HG03175 (cell line): ENCODE measurements at regions not wholly inside any gene's neighbourhood (a gene's known extent, or its start where the extent isn't known, plus 50 kb on each side); places are given as distances from the start of the nearest gene placed in this dataset.

ENCODE experiments used
- ATAC-seq: cut with Tn5 transposase; IDR thresholded peaks from one replicate; pipeline ENCODE4 v1.9.1; 2021; ENCODE audit warnings: mild to moderate bottlenecking, moderate library complexity; ENCODE audit not compliant: unreplicated experiment

DNA sequence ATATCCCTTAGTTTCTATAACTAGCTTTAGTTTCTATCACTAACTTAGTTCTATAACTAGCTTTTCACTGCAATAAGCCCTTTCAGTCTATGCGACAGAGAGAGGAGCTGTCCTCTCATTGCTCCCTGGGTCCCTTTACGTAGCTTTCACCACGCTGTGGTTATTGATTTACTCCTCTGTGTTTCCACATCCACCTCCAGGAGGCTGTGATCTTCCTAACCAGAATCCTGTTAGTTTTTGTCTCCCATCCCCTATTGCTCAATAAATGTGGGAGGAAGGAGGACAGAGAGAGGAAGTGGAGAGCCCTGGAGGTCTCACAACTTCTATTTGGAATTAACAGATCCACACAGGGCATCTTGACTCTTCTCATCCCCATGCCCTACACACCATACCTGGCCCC is 1036.1 kb downstream of the MCTP2 start:
- no peak for ATAC-seq

GRCh38 chr15:95269242-95270183 is 1038.2 kb downstream of the MCTP2 start:
- ATAC-seq: no peak

DNA sequence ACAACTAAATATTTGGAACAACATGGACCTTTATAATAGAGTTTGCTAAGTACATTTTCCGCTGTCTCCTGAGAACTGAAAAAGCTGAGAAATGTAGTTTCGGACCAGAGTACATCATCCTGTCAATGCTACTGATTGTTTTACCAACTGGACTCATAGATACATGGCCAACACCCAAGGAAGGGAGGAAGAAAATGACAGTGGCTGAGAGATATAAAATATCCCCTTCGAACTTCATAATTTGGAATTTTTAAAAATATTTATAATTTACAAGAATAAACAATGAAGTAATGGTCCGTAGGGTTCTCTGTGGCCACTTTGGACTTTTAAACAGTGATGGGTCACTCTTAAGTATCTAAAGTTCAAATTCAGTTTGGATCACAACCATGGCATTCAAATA is 1042.7 kb downstream of the MCTP2 start:
- ATAC-seq: no peak

DNA sequence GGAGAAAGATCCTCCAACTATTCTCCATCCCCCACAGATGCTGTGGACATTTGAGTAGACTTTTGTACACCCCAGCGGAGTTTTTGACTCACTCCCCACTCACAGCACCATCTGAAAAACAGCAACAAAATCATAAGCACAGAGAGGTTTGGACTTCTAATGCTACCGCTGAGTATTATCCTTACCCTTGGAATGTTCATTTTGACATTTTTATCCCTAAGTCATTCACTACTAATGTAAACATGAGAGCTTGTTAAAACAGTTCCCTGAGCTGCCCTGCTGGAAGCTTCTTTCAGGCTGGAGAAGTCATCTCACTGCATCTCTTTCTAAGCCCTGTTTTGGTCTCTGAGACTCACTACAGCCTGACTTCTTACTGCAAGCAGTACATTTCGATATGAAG is 1045.9 kb downstream of the MCTP2 start:
- no peak for ATAC-seq

GRCh38 chr15:95278532-95279245 is 1047.3 kb downstream of the MCTP2 start:
- no peak for ATAC-seq

- ATAC-seq: no peak
Measured at GRCh38 chr15:95279277-95280019, 1048.1 kb downstream of the MCTP2 start.

GRCh38 chr15:95280711-95281110 is 1049.3 kb downstream of the MCTP2 start:
- ATAC-seq: no peak

DNA sequence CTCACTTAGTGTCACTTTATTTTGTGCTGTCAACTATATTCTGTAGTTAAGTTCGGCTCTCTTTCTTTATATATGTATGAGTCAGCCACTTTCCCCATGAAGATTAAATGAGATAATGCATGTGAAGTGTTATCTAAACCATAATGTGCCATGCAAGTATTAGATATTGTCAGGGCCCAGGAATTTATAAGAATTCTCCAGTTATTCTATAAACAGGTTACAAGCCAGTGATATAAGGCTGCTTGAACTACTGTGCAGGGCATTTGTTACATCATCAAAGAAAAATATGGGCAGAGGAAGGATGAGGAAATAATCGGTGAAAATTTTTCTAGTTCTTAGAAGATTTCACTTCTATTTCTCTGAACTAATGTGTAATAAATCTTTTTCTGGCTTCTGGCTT is 1049.0 kb upstream of the NR2F2 start:
- ATAC-seq: no peak

GRCh38 chr15:95284492-95284891 is 1046.0 kb upstream of the NR2F2 start:
- no peak for ATAC-seq

GRCh38 chr15:95284933-95285421 is 1045.5 kb upstream of the NR2F2 start:
- ATAC-seq: no peak

DNA sequence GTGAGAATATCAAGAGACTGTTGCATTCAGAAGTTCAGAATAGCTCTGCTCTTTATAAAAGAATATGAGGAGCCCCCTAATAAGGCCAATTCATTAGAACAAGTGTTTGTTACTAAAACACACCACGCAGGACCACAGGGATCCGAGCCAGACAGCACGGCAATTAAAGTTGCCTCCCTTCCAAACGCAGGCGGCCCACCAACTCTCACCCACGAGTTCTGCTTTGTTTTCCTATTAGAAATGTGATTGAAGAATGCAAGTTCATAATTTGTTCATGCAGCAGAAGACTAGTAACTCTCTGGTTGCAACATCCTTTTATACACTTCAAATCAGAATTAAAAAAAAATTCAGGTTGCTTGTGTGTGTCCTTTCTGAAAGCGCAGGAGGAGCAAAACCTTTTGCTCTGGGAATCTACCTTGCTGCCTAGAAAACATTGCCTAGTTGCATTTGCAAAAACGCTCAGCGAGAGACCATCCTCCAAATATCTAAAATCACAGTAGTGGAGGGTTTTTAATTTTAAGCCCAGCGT is 1044.1 kb upstream of the NR2F2 start:
- ATAC-seq: no peak

DNA sequence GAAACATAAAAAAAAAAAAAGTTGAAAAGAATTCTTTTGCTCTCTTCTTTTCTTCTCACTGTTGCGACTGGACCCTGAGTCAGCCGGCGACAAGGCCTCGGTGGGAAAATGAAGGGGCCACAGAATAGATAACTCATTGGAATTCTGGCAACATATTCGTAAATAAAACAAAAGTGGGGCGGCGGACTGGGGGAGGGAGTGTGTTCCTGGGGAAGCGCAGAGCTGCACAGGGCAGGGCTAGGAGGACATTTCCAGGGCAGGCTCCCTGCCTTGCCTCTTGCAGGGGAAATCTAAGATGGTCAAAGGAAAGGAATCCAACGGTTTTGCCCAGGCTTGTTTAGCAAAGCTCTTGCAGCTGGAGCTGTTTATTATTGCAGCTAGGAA is 1042.8 kb upstream of the NR2F2 start:
- ATAC-seq: no peak

GRCh38 chr15:95288626-95289025 is 1041.9 kb upstream of the NR2F2 start:
- ATAC-seq: no peak

DNA sequence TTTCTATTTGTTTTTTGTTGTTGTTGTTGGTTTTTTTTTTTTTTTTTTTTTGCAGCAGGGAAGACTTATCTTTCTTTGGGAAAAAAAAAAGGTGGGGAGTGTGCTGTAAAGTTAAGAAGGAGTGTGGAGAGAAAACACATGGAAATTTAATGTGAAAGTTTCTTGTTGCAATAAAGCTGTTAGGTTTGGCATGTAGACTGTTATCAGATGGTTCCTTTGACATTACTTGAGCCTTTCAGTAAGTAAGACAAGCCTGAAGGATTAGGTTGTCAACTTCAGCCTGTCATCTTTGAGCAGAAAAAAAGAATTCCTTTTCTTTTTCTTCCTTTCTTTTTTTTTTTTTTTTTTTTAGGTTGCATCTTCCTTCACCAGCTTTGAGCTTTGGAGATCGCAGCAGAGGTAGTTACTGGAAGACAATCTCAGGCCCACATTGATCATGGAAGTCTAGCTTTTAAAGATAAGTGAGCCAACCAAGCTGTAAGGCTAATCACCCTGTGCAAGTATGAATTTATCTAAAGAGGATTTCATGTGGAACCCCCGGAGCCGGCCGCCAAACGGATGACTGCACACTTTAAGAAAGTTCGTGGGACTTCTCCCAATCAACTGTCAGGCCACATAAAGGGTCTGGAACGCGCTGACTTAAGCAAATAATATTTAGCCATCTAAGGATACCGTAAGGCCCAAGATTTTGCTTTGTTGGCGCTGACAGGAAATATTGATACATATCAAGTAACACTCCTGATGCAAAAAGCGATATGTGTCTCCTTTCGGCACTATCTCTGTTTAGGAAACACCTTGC is 1040.1 kb upstream of the NR2F2 start:
- ATAC-seq: no peak

- no peak for ATAC-seq
Measured at GRCh38 chr15:95291898-95292472, 1038.5 kb upstream of the NR2F2 start.

GRCh38 chr15:95292785-95293450 is 1037.6 kb upstream of the NR2F2 start:
- no peak for ATAC-seq

DNA sequence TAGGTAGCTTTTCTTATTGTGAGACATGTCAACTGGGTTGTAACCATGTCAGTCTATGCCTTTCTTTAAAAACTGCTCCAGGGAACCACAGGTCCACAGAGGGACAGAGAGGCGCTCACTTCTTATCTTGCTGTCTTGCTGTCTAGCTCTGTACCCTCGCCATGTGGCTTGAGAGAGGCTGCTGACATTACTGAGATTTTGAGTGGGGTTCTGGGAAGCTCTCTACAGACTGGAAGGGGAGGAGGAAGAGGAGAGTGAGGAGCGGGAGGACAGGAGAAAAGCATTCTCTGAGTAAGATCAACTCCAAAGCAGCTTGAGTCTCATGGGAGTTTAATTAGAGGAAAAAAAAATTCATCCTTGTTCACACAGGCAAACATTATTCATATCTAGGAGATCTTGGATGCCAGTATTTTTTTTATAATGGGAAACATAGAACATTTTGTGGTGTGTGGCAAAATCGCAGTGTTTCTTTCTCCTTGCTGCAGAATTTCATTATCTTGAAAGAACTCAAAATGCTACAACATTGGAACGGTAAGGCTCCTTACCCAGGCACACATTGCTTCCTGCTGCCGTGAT is 1037.0 kb upstream of the NR2F2 start:
- ATAC-seq: no peak

- no peak for ATAC-seq
Measured at GRCh38 chr15:95295363-95295762, 1035.1 kb upstream of the NR2F2 start.
